ENCODE measurements at regions not wholly inside any gene's neighbourhood (a gene's known extent, or its start where the extent isn't known, plus 50 kb on each side); places are given as distances from the start of the nearest gene placed in this dataset.

DNA sequence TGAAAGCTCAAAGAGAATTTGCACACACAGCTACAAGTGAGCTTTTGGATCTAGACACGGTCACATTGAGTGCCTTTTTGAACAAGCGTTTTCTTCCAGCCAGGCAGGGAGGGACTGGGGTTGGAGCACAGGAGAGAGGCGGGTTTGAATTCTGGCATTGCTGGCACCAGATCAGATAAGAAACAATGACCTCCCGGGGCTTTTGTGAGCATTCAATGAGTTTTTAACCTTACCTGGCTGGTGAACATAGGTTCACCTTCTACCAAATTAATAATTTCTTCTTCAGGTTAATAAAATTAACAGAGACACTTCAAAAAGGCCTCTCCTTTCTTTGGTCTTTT, 312.9 kb upstream of the MSX2 start:
- H3K27ac ChIP-seq (ENCODE audit: low read depth in 1 of 2, low read length in 2 of 2) = no peak overlapping the region
- TF ChIP-seq FOXA2 (IDR thresholded peaks at IDR 0.05) (no peak), JUND (IDR thresholded peaks at IDR 0.05) (no peak)
- H3K4me3 ChIP-seq (ENCODE audit: low read depth in 1 of 3, low read length in 3 of 3) = no peak overlapping the region
- peaks cover 0 to 9% (median 0%) of the 10 kb centered on the region in 4 donors for H3K27me3 ChIP-seq (ENCODE audit: control insufficient read depth in 4 of 4, insufficient read depth in 4 of 4, low read length in 3 of 4)
- no peak for DNase-seq (ENCODE audit: low spot score)
- peaks cover 0 to 1% (median 0%) of the 10 kb centered on the region in 4 donors for H3K4me1 ChIP-seq (ENCODE audit: control insufficient read depth in 4 of 4, insufficient read depth in 4 of 4, low read length in 3 of 4)
- H3K36me3 ChIP-seq (ENCODE audit: control insufficient read depth in 4 of 4, insufficient read depth in 3 of 4, low read depth in 1 of 4, low read length in 3 of 4) = no peaks in the 10 kb centered on the region
- H3K9ac ChIP-seq (ENCODE audit: low read depth in 1 of 2, low read length in 2 of 2) = no peak overlapping the region
- H3K9me3 ChIP-seq (ENCODE audit: control insufficient read depth in 4 of 4, low read length in 3 of 4) = no peaks in the 10 kb centered on the region
- 58% methylated on average over 4 of the region's 4 CpGs for WGBS

DNA sequence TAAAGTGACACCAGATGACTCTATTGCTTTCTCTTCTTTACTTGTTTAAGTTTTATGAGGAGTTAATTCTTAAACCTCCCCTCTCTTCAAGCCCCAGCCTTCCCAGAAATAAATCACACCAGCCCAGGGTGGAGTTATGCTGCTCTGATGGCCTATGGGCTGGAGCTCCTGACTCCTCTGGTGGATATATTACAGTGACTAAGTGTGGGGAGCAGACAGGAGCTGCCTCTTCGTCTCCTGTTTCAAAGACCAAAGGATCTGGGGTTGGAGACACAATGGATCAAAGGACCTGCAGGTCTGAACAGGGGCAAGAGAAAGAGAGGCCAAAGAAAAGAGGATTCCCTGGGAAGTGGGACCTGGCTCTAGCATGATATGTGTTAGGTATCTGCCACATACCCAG, 312.0 kb upstream of the MSX2 start:
- Histone ChIP-seq H3K9me3 (ENCODE audit: control insufficient read depth in 4 of 4, low read length in 3 of 4) (no peaks in the 10 kb centered on the region), H3K36me3 (ENCODE audit: control insufficient read depth in 4 of 4, insufficient read depth in 3 of 4, low read depth in 1 of 4, low read length in 3 of 4) (no peaks in the 10 kb centered on the region), H3K4me1 (ENCODE audit: control insufficient read depth in 4 of 4, insufficient read depth in 4 of 4, low read length in 3 of 4) (peaks cover 0 to 1% (median 0%) of the 10 kb centered on the region in 4 donors), H3K9ac (ENCODE audit: low read depth in 1 of 2, low read length in 2 of 2) (no peak overlapping the region), H3K27me3 (ENCODE audit: control insufficient read depth in 4 of 4, insufficient read depth in 4 of 4, low read length in 3 of 4) (peaks cover 0 to 9% (median 0%) of the 10 kb centered on the region in 4 donors), H3K27ac (ENCODE audit: low read depth in 1 of 2, low read length in 2 of 2) (no peak overlapping the region), H3K4me3 (ENCODE audit: low read depth in 1 of 3, low read length in 3 of 3) (no peak overlapping the region)
- no peak for DNase-seq (ENCODE audit: low spot score)
- WGBS = 59% methylated on average over 1 of the region's 1 CpG
- TF ChIP-seq HNF4A (conservative IDR thresholded peaks at IDR 0.05) (no peak), JUND (IDR thresholded peaks at IDR 0.05) (no peak), RXRA (IDR thresholded peaks at IDR 0.05) (no peak), SP1 (IDR thresholded peaks at IDR 0.05) (no peak), EGR1 (IDR thresholded peaks at IDR 0.05; ENCODE audit: low read depth in 2 of 2) (no peak)
- TF ChIP-seq, protein P1, sequence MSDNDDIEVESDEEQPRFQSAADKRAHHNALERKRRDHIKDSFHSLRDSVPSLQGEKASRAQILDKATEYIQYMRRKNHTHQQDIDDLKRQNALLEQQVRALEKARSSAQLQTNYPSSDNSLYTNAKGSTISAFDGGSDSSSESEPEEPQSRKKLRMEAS (IDR thresholded peaks at IDR 0.05) = no peak

DNA sequence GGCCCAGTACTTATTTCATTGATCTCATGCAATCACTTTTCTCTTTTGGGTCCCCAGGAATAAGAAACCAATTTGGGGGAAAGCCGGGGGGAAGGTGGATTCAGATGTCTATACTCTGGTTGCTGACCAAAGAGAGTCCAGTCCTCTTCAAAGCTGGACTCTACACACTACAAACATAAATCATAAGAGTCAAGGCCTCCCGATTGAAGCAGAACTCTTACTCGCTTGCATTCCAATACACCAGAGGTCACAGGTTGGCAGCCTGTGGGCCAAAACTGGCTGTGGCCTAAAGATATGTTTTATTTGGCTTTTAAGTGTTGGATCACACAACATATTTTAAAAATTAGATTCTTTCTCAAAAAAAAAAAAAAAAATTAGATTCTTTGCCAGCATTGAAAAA, 311.4 kb upstream of the MSX2 start:
- TF ChIP-seq RXRA (IDR thresholded peaks at IDR 0.05) (no peak), TAF1 (conservative IDR thresholded peaks at IDR 0.05) (no peak), HNF4A (conservative IDR thresholded peaks at IDR 0.05) (no peak), EGR1 (IDR thresholded peaks at IDR 0.05; ENCODE audit: low read depth in 2 of 2) (no peak), SP1 (IDR thresholded peaks at IDR 0.05) (no peak)
- peaks cover 0 to 1% (median 0%) of the 10 kb centered on the region in 4 donors for H3K4me1 ChIP-seq (ENCODE audit: control insufficient read depth in 4 of 4, insufficient read depth in 4 of 4, low read length in 3 of 4)
- DNase-seq (ENCODE audit: low spot score) = no peak
- peaks cover 0 to 9% (median under 1%) of the 10 kb centered on the region in 4 donors for H3K27me3 ChIP-seq (ENCODE audit: control insufficient read depth in 4 of 4, insufficient read depth in 4 of 4, low read length in 3 of 4)
- H3K4me3 ChIP-seq (ENCODE audit: low read depth in 1 of 3, low read length in 3 of 3) = no peak overlapping the region
- no peak overlapping the region for H3K27ac ChIP-seq (ENCODE audit: low read depth in 1 of 2, low read length in 2 of 2)
- WGBS = 80% methylated on average over 3 of the region's 3 CpGs
- no peak overlapping the region for H3K9ac ChIP-seq (ENCODE audit: low read depth in 1 of 2, low read length in 2 of 2)
- no peaks in the 10 kb centered on the region for H3K36me3 ChIP-seq (ENCODE audit: control insufficient read depth in 4 of 4, insufficient read depth in 3 of 4, low read depth in 1 of 4, low read length in 3 of 4)
- no peaks in the 10 kb centered on the region for H3K9me3 ChIP-seq (ENCODE audit: control insufficient read depth in 4 of 4, low read length in 3 of 4)

DNA sequence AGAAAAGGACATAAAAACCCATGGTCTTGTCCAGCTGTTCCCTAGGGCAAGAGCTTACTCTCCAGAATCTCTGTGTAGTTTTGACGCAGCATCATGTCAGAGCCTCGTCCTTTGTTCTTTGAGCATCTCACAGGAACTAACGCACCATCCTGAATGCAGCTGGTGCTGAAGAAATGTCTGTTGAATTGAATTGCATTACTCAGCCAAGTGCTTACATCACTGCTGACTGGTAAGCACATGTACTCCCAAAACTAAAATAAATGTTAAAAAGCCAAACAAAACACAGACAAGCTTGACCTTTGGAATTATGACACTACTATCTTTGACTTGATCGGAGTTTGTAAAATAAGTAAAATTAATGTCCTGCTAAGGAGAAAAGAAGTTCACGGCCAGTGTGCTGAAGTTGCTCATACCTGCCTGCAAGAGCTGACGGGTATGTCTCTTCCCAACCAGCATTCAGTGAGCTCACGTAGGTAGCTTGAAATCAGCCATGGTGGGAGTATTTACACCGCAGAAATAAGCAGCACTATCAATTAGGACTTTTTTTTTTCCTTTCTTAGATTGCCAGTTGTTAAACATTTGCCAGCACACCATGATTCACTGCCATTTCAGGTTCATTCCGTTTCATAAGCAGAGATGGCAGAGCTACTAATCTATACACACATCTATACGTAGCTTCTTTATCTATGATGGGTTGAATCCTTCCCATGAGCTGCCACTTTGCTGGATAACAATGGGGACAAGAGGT, 310.6 kb upstream of the MSX2 start:
- TF ChIP-seq HNF4G (IDR thresholded peaks at IDR 0.05) = no peak
- TF ChIP-seq, protein P2, sequence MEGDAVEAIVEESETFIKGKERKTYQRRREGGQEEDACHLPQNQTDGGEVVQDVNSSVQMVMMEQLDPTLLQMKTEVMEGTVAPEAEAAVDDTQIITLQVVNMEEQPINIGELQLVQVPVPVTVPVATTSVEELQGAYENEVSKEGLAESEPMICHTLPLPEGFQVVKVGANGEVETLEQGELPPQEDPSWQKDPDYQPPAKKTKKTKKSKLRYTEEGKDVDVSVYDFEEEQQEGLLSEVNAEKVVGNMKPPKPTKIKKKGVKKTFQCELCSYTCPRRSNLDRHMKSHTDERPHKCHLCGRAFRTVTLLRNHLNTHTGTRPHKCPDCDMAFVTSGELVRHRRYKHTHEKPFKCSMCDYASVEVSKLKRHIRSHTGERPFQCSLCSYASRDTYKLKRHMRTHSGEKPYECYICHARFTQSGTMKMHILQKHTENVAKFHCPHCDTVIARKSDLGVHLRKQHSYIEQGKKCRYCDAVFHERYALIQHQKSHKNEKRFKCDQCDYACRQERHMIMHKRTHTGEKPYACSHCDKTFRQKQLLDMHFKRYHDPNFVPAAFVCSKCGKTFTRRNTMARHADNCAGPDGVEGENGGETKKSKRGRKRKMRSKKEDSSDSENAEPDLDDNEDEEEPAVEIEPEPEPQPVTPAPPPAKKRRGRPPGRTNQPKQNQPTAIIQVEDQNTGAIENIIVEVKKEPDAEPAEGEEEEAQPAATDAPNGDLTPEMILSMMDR (IDR thresholded peaks at IDR 0.05; ENCODE audit: low read depth, low read length, missing input control) = no peak
- no peak for TF ChIP-seq RAD21 (IDR thresholded peaks at IDR 0.05)
- TF ChIP-seq TAF1 (conservative IDR thresholded peaks at IDR 0.05) = no peak
- TF ChIP-seq, protein P3, sequence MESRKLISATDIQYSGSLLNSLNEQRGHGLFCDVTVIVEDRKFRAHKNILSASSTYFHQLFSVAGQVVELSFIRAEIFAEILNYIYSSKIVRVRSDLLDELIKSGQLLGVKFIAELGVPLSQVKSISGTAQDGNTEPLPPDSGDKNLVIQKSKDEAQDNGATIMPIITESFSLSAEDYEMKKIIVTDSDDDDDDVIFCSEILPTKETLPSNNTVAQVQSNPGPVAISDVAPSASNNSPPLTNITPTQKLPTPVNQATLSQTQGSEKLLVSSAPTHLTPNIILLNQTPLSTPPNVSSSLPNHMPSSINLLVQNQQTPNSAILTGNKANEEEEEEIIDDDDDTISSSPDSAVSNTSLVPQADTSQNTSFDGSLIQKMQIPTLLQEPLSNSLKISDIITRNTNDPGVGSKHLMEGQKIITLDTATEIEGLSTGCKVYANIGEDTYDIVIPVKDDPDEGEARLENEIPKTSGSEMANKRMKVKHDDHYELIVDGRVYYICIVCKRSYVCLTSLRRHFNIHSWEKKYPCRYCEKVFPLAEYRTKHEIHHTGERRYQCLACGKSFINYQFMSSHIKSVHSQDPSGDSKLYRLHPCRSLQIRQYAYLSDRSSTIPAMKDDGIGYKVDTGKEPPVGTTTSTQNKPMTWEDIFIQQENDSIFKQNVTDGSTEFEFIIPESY (IDR thresholded peaks at IDR 0.05) = no peak
- TF ChIP-seq, protein P1 (IDR thresholded peaks at IDR 0.05) = no peak
- TF ChIP-seq JUND (IDR thresholded peaks at IDR 0.05) = no peak
- TF ChIP-seq, protein P4, sequence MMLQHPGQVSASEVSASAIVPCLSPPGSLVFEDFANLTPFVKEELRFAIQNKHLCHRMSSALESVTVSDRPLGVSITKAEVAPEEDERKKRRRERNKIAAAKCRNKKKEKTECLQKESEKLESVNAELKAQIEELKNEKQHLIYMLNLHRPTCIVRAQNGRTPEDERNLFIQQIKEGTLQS (IDR thresholded peaks at IDR 0.05) = no peak
- TF ChIP-seq FOXA1 (IDR thresholded peaks at IDR 0.05) = no peak
- Histone ChIP-seq H3K27me3 (ENCODE audit: control insufficient read depth in 4 of 4, insufficient read depth in 4 of 4, low read length in 3 of 4) (peaks cover 0 to 10% (median 4%) of the 10 kb centered on the region in 4 donors), H3K9ac (ENCODE audit: low read depth in 1 of 2, low read length in 2 of 2) (no peak overlapping the region), H3K4me3 (ENCODE audit: low read depth in 1 of 3, low read length in 3 of 3) (no peak overlapping the region), H3K36me3 (ENCODE audit: control insufficient read depth in 4 of 4, insufficient read depth in 3 of 4, low read depth in 1 of 4, low read length in 3 of 4) (no peaks in the 10 kb centered on the region), H3K4me1 (ENCODE audit: control insufficient read depth in 4 of 4, insufficient read depth in 4 of 4, low read length in 3 of 4) (peaks cover 0 to 1% (median under 1%) of the 10 kb centered on the region in 4 donors), H3K27ac (ENCODE audit: low read depth in 1 of 2, low read length in 2 of 2) (no peak overlapping the region), H3K9me3 (ENCODE audit: control insufficient read depth in 4 of 4, low read length in 3 of 4) (no peaks in the 10 kb centered on the region)
- WGBS = 63% methylated on average over 10 of the region's 10 CpGs
- no peak for DNase-seq (ENCODE audit: low spot score)
